HL-60 (cell line): ENCODE measurements at regions not wholly inside any gene's neighbourhood (a gene's known extent, or its start where the extent isn't known, plus 50 kb on each side); places are given as distances from the start of the nearest gene placed in this dataset.

Source experiments
- DNase-seq, 2 experiments: peaks; one replicate each; pipeline ENCODE4 v3.0.0-alpha.2; 2010 to 2020; ENCODE audit warnings: low read depth in 1 of 2, low spot score in 1 of 2
- H3K27ac ChIP-seq: fragments of 250-450 bp; sonication (Bioruptor Pico); replicated peaks from 2 replicates; pipeline ENCODE4 v1.5.1; 2020; ENCODE audit warnings: mild to moderate bottlenecking, moderate library complexity
- H3K27me3 ChIP-seq: fragments of 250-450 bp; sonication (Bioruptor Pico); 2 replicates; pipeline ENCODE4 v1.5.1; 2021; ENCODE audit warnings: mild to moderate bottlenecking, moderate library complexity; ENCODE audit not compliant: insufficient read depth, poor library complexity, severe bottlenecking
- H3K4me3 ChIP-seq: replicated peaks from 2 replicates; pipeline ENCODE4 v1.5.1; 2011; ENCODE audit warnings: mild to moderate bottlenecking, control low read depth, low read length; ENCODE audit not compliant: insufficient read depth
- GABPA ChIP-seq: IDR thresholded peaks from 2 replicates; pipeline ENCODE4 v1.6.1; 2012; ENCODE audit warnings: low read depth
- POLR2AphosphoS5 ChIP-seq: IDR thresholded peaks from 2 replicates; pipeline ENCODE4 v1.6.1; 2012; ENCODE audit warnings: low read depth
- SPI1 ChIP-seq: IDR thresholded peaks from 2 replicates; pipeline ENCODE4 v1.6.1; 2012; ENCODE audit warnings: low read depth, mild to moderate bottlenecking, borderline replicate concordance
- TF ChIP-seq, protein P1 (sequence below): IDR thresholded peaks from 2 replicates; pipeline ENCODE4 v1.6.1; 2012; ENCODE audit warnings: low read depth; ENCODE audit not compliant: insufficient replicate concordance
- TF ChIP-seq, protein P2 (sequence below): IDR thresholded peaks from one replicate; pipeline ENCODE4 v1.5.1; 2011; ENCODE audit warnings: low read length, control low read depth, inconsistent platforms; ENCODE audit not compliant: insufficient read depth

DNA sequence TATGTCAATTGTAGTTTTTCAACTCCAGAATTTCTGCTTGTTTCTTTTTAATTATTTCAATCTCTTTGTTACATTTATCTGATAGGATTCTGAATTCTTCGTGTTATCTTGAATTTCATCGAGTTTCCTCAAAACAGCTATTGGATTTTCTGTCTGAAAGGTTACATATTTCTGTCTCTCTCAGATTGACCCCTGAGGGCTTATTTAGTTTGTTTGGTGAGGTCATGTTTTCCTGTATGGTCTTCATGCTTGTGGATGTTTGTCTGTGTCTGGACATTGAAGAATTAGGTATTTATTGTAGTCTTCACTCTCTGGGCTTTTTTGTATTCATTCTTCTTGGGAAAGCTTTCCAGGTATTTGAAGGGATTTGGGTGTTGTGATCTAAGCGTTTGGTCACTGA is 85.6 kb downstream of the SNAPC1 start:
- H3K27me3 ChIP-seq: no peaks in the 10 kb centered on the region
- no peak overlapping the region for H3K27ac ChIP-seq
- no peak overlapping the region for H3K4me3 ChIP-seq
- no peak for DNase-seq
- TF ChIP-seq SPI1 (no peak), POLR2AphosphoS5 (no peak), GABPA (no peak)
- TF ChIP-seq, protein P1, sequence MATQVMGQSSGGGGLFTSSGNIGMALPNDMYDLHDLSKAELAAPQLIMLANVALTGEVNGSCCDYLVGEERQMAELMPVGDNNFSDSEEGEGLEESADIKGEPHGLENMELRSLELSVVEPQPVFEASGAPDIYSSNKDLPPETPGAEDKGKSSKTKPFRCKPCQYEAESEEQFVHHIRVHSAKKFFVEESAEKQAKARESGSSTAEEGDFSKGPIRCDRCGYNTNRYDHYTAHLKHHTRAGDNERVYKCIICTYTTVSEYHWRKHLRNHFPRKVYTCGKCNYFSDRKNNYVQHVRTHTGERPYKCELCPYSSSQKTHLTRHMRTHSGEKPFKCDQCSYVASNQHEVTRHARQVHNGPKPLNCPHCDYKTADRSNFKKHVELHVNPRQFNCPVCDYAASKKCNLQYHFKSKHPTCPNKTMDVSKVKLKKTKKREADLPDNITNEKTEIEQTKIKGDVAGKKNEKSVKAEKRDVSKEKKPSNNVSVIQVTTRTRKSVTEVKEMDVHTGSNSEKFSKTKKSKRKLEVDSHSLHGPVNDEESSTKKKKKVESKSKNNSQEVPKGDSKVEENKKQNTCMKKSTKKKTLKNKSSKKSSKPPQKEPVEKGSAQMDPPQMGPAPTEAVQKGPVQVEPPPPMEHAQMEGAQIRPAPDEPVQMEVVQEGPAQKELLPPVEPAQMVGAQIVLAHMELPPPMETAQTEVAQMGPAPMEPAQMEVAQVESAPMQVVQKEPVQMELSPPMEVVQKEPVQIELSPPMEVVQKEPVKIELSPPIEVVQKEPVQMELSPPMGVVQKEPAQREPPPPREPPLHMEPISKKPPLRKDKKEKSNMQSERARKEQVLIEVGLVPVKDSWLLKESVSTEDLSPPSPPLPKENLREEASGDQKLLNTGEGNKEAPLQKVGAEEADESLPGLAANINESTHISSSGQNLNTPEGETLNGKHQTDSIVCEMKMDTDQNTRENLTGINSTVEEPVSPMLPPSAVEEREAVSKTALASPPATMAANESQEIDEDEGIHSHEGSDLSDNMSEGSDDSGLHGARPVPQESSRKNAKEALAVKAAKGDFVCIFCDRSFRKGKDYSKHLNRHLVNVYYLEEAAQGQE: no peak
- TF ChIP-seq, protein P2, sequence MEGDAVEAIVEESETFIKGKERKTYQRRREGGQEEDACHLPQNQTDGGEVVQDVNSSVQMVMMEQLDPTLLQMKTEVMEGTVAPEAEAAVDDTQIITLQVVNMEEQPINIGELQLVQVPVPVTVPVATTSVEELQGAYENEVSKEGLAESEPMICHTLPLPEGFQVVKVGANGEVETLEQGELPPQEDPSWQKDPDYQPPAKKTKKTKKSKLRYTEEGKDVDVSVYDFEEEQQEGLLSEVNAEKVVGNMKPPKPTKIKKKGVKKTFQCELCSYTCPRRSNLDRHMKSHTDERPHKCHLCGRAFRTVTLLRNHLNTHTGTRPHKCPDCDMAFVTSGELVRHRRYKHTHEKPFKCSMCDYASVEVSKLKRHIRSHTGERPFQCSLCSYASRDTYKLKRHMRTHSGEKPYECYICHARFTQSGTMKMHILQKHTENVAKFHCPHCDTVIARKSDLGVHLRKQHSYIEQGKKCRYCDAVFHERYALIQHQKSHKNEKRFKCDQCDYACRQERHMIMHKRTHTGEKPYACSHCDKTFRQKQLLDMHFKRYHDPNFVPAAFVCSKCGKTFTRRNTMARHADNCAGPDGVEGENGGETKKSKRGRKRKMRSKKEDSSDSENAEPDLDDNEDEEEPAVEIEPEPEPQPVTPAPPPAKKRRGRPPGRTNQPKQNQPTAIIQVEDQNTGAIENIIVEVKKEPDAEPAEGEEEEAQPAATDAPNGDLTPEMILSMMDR: no peak

DNA sequence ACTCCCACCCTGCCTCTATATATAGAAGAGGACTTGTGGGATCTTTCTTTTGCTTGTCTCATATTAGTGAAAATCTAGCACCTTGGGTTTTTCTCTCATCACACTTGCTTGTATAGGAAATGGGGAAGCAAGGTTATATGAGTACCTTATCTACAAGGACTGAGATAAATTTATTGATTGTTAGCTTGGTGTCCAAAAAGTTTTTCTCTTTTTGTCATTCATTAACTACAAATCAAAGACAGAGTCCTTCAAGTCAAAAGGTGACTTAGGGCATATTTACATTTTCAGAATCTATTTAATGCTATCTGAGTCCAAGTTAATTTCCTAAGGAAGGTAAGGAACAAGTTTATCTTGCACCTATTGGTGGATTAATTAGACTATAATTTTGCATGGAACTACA is 92.7 kb downstream of the SNAPC1 start:
- TF ChIP-seq GABPA: no peak
- TF ChIP-seq, protein P1: no peak
- TF ChIP-seq SPI1: no peak
- TF ChIP-seq, protein P2: no peak
- no peak for TF ChIP-seq POLR2AphosphoS5
- no peak overlapping the region for H3K4me3 ChIP-seq
- no peaks in the 10 kb centered on the region for H3K27me3 ChIP-seq
- no peak for DNase-seq
- H3K27ac ChIP-seq: no peak overlapping the region

DNA sequence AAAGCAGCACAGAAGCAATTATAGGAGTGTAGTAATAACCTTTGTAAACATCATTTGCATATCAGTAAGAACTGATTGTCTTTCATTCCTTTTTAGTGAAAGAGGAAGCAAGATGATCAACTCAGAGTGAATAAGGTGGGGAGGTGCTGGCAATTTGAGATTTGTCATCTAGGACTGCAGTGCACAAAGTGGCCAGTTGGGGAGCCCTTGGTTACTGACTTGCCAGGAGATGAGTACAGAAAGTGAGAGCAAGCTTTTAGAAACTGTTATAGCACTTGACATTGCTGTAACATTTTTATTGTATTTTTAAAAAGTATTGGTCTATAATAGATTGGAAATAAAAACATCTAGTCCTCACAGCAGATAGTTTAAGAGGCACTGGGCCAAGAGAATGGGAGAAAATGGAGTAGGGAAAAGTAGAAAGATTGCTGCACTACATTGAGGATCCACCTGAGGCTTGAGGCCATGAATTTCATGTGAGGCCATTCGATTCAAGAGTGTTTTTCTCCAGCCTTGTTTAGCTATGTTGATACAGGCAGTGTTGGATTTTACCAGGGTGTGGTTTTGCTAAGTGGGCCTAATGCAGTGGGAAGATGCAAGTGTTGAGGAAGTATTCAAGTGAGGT is 98.2 kb downstream of the SNAPC1 start:
- H3K27ac ChIP-seq: no peak overlapping the region
- H3K27me3 ChIP-seq: no peaks in the 10 kb centered on the region
- TF ChIP-seq, protein P2: no peak
- TF ChIP-seq POLR2AphosphoS5 (no peak), SPI1 (no peak), GABPA (no peak)
- TF ChIP-seq, protein P1: no peak
- no peak overlapping the region for H3K4me3 ChIP-seq
- DNase-seq: peak in 1 of 2 experiments; percentile 25
